Neural cell (in vitro differentiated cells): ENCODE measurements at regions not wholly inside any gene's neighbourhood (a gene's known extent, or its start where the extent isn't known, plus 50 kb on each side); places are given as distances from the start of the nearest gene placed in this dataset.

ENCODE experiments used
- H2AFZ ChIP-seq: fragments of 200-600, 300-800 bp; sonication (generic), shearing (Covaris generic); 2 replicates; pipeline ENCODE4 v1.6.0; 2014; ENCODE audit warnings: low read depth, mild to moderate bottlenecking, antibody characterized with exemption, low read length, moderate library complexity
- H3F3A ChIP-seq: fragments of 200-600 bp; shearing (Covaris generic); 2 replicates; pipeline ENCODE4 v1.6.1; 2016; ENCODE audit warnings: mild to moderate bottlenecking, moderate library complexity, mixed read lengths, antibody characterized with exemption, low read length; ENCODE audit not compliant: insufficient read depth, poor library complexity, severe bottlenecking
- H3K27ac ChIP-seq: fragments of 200-600, 300-800 bp; sonication (generic), shearing (Covaris generic); 2 replicates; pipeline ENCODE4 v1.5.1; 2014; ENCODE audit warnings: mild to moderate bottlenecking, low read length, moderate library complexity
- H3K27me3 ChIP-seq: fragments of 300-800, 200-600 bp; sonication (generic), shearing (Covaris generic); 2 replicates; pipeline ENCODE4 v1.6.0; 2014; ENCODE audit warnings: mild to moderate bottlenecking, low read depth, low read length, moderate library complexity; ENCODE audit not compliant: insufficient read depth
- H3K36me3 ChIP-seq: fragments of 300-800, 200-600 bp; sonication (generic), shearing (Covaris generic); 2 replicates; pipeline ENCODE4 v1.5.1; 2014; ENCODE audit warnings: mild to moderate bottlenecking, antibody characterized with exemption, low read length, moderate library complexity; ENCODE audit not compliant: insufficient read depth
- H3K4me2 ChIP-seq: fragments of 300-800, 200-600 bp; sonication (generic), shearing (Covaris generic); 2 replicates; pipeline ENCODE4 v1.6.0; 2014; ENCODE audit warnings: mild to moderate bottlenecking, low read length
- H3K4me3 ChIP-seq: fragments of 300-800, 200-600 bp; sonication (generic), shearing (Covaris generic); 2 replicates; pipeline ENCODE4 v1.5.1; 2014; ENCODE audit warnings: mild to moderate bottlenecking, low read length, moderate library complexity
- H3K79me2 ChIP-seq: fragments of 200-600 bp; shearing (Covaris generic); replicated peaks from 2 replicates; pipeline ENCODE4 v1.6.0; 2014; ENCODE audit warnings: mild to moderate bottlenecking, low read length, moderate library complexity; ENCODE audit not compliant: insufficient read depth
- H3K9ac ChIP-seq: fragments of 300-800, 200-600 bp; sonication (generic), shearing (Covaris generic); 2 replicates; pipeline ENCODE4 v1.6.1; 2016; ENCODE audit warnings: mild to moderate bottlenecking, low read length, mixed read lengths
- H3K9me2 ChIP-seq: fragments of 200-600 bp; shearing (Covaris generic); 2 replicates; pipeline ENCODE4 v1.6.1; 2016; ENCODE audit warnings: mild to moderate bottlenecking, low read length, mixed read lengths; ENCODE audit not compliant: insufficient read depth
- H3K9me3 ChIP-seq: fragments of 200-600, 300-800 bp; sonication (generic), shearing (Covaris generic); 2 replicates; pipeline ENCODE4 v1.6.1; 2016; ENCODE audit warnings: mild to moderate bottlenecking, mixed run types, low read length, moderate library complexity, mixed read lengths
- H4K20me1 ChIP-seq: fragments of 200-600 bp; shearing (Covaris generic); 2 replicates; pipeline ENCODE4 v1.6.1; 2016; ENCODE audit warnings: mild to moderate bottlenecking, mixed run types; ENCODE audit not compliant: insufficient read depth
- EP300 ChIP-seq: fragments of 450-650 bp; conservative IDR thresholded peaks from 2 replicates; pipeline ENCODE4 v1.6.1; 2014; ENCODE audit warnings: antibody characterized with exemption, mild to moderate bottlenecking, moderate library complexity; ENCODE audit not compliant: poor library complexity, severe bottlenecking
- EZH2 ChIP-seq: fragments of 200-600, 300-800 bp; shearing (Covaris generic), sonication (generic); IDR thresholded peaks from 2 replicates; pipeline ENCODE4 v1.6.1; 2014; ENCODE audit warnings: antibody characterized with exemption, low read length, borderline replicate concordance, mild to moderate bottlenecking; ENCODE audit not compliant: insufficient read depth, poor library complexity, severe bottlenecking
- MXI1 ChIP-seq: fragments of 450-650 bp; conservative IDR thresholded peaks from 2 replicates; pipeline ENCODE4 v1.6.1; 2014; ENCODE audit warnings: antibody characterized with exemption, mild to moderate bottlenecking; ENCODE audit not compliant: poor library complexity, severe bottlenecking
- POLR2AphosphoS5 ChIP-seq: IDR thresholded peaks from 2 replicates; pipeline ENCODE4 v1.6.1; 2012
- RAD21 ChIP-seq: fragments of 450-650 bp; conservative IDR thresholded peaks from 2 replicates; pipeline ENCODE4 v1.6.1; 2014; ENCODE audit warnings: antibody characterized with exemption, mild to moderate bottlenecking, moderate library complexity
- SMC3 ChIP-seq: fragments of 450-650 bp; conservative IDR thresholded peaks from 2 replicates; pipeline ENCODE4 v1.6.1; 2014; ENCODE audit warnings: antibody characterized with exemption, mild to moderate bottlenecking, moderate library complexity; ENCODE audit not compliant: poor library complexity
- TAF1 ChIP-seq: IDR thresholded peaks from 2 replicates; pipeline ENCODE4 v1.6.1; 2012; ENCODE audit warnings: low read depth
- TF ChIP-seq, protein P1 (sequence below): fragments of 450-650 bp; IDR thresholded peaks from 2 replicates; pipeline ENCODE4 v1.5.1; 2014; ENCODE audit warnings: antibody characterized with exemption, mild to moderate bottlenecking, moderate library complexity; ENCODE audit not compliant: poor library complexity, severe bottlenecking
- TF ChIP-seq, protein P2 (sequence below): IDR thresholded peaks from 2 replicates; pipeline ENCODE4 v1.6.1; 2012; ENCODE audit warnings: borderline replicate concordance

DNA sequence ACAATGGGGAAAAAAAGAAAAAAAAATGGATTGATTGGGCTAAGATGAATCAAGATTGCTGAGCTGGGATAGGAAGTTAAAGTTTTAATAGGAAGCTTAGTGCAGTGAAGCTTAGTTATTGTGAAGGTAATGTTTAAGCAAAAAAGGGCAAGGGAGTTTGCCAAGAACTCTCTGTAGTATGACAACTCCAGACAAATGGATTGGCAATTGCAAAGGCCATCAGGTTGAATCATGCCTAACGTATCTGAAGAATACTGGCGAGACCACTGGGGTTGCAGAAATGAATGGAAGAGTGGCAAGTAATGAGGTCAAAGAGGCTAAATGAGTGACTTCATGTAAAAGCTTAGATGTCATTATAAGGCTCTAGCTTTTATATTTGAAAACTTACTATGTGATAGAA is 1654.0 kb downstream of the PCDH7 start:
- no peak overlapping the region for H3K4me3 ChIP-seq
- H3K9me2 ChIP-seq, result no peaks in the 10 kb centered on the region
- no peaks in the 10 kb centered on the region for H3F3A ChIP-seq
- no peaks in the 10 kb centered on the region for H4K20me1 ChIP-seq
- no peak overlapping the region for H2AFZ ChIP-seq
- no peak overlapping the region for H3K4me2 ChIP-seq
- no peak overlapping the region for H3K27ac ChIP-seq
- no peak overlapping the region for H3K9ac ChIP-seq
- TF ChIP-seq TAF1 (no peak), RAD21 (no peak), EP300 (no peak), SMC3 (no peak), MXI1 (no peak), POLR2AphosphoS5 (no peak), EZH2 (no peak)
- TF ChIP-seq, protein P1, sequence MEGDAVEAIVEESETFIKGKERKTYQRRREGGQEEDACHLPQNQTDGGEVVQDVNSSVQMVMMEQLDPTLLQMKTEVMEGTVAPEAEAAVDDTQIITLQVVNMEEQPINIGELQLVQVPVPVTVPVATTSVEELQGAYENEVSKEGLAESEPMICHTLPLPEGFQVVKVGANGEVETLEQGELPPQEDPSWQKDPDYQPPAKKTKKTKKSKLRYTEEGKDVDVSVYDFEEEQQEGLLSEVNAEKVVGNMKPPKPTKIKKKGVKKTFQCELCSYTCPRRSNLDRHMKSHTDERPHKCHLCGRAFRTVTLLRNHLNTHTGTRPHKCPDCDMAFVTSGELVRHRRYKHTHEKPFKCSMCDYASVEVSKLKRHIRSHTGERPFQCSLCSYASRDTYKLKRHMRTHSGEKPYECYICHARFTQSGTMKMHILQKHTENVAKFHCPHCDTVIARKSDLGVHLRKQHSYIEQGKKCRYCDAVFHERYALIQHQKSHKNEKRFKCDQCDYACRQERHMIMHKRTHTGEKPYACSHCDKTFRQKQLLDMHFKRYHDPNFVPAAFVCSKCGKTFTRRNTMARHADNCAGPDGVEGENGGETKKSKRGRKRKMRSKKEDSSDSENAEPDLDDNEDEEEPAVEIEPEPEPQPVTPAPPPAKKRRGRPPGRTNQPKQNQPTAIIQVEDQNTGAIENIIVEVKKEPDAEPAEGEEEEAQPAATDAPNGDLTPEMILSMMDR, result no peak
- TF ChIP-seq, protein P2, sequence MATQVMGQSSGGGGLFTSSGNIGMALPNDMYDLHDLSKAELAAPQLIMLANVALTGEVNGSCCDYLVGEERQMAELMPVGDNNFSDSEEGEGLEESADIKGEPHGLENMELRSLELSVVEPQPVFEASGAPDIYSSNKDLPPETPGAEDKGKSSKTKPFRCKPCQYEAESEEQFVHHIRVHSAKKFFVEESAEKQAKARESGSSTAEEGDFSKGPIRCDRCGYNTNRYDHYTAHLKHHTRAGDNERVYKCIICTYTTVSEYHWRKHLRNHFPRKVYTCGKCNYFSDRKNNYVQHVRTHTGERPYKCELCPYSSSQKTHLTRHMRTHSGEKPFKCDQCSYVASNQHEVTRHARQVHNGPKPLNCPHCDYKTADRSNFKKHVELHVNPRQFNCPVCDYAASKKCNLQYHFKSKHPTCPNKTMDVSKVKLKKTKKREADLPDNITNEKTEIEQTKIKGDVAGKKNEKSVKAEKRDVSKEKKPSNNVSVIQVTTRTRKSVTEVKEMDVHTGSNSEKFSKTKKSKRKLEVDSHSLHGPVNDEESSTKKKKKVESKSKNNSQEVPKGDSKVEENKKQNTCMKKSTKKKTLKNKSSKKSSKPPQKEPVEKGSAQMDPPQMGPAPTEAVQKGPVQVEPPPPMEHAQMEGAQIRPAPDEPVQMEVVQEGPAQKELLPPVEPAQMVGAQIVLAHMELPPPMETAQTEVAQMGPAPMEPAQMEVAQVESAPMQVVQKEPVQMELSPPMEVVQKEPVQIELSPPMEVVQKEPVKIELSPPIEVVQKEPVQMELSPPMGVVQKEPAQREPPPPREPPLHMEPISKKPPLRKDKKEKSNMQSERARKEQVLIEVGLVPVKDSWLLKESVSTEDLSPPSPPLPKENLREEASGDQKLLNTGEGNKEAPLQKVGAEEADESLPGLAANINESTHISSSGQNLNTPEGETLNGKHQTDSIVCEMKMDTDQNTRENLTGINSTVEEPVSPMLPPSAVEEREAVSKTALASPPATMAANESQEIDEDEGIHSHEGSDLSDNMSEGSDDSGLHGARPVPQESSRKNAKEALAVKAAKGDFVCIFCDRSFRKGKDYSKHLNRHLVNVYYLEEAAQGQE, result no peak
- H3K9me3 ChIP-seq, result no peaks in the 10 kb centered on the region
- H3K79me2 ChIP-seq, result no peaks in the 10 kb centered on the region
- no peaks in the 10 kb centered on the region for H3K27me3 ChIP-seq
- no peaks in the 10 kb centered on the region for H3K36me3 ChIP-seq

DNA sequence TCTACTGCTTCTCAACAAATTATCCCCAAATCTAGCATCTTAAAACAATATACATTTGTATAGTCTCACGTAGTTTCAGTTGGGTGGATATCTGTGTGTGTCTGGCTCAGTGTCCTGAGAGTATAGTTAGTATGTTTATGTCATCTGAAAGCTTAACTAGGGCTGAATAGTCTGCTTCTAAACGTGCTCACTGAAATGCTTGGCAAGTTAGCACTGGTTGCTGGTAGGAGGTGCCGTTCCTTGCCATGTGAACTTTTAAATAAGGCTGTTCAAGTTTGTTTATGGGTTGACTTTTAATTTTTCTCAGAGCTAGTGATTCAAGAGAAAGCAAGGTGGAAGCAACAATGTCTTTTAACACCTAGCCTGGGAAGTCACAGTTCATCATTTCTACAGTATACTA is 1673.6 kb downstream of the PCDH7 start:
- Histone ChIP-seq H3K9ac (no peak overlapping the region), H3F3A (no peaks in the 10 kb centered on the region), H3K4me2 (no peak overlapping the region), H2AFZ (no peak overlapping the region), H3K9me3 (no peaks in the 10 kb centered on the region), H4K20me1 (no peaks in the 10 kb centered on the region), H3K27ac (no peak overlapping the region), H3K9me2 (no peaks in the 10 kb centered on the region), H3K4me3 (no peak overlapping the region), H3K27me3 (no peaks in the 10 kb centered on the region), H3K36me3 (no peaks in the 10 kb centered on the region), H3K79me2 (no peaks in the 10 kb centered on the region)
- no peak for TF ChIP-seq POLR2AphosphoS5
- TF ChIP-seq, protein P1, result no peak
- no peak for TF ChIP-seq SMC3
- no peak for TF ChIP-seq EP300
- TF ChIP-seq, protein P2, result no peak
- no peak for TF ChIP-seq MXI1
- no peak for TF ChIP-seq RAD21
- TF ChIP-seq EZH2, result no peak
- TF ChIP-seq TAF1, result no peak
